ENCODE measurements at regions not wholly inside any gene's neighbourhood (a gene's known extent, or its start where the extent isn't known, plus 50 kb on each side); places are given as distances from the start of the nearest gene placed in this dataset.
"Not testable (repeated sequence)": the region's sequence is repeated elsewhere in the genome, so short reads cannot be mapped to it uniquely, and the experiment has no call there.

DNA sequence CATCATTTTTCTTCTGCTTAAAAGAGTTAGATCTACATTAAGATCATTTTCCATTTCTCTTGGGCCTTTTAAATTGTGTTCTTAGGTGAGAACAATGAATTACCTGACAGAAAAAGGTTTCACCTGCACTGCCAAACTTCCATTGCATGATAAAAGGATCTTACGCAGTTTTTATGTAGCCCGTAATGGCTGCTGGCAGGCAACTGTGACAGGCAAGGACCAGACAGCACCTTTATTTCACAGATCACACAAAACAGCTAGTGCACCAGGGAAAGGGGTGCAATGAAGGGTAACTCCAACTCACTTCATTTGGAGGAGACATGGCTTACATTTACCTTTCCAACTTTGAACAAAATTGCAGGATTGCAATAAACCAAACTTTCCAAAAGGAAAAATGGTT is 159.8 kb downstream of the SLITRK1 start:
- DNase-seq, result no peak

DNA sequence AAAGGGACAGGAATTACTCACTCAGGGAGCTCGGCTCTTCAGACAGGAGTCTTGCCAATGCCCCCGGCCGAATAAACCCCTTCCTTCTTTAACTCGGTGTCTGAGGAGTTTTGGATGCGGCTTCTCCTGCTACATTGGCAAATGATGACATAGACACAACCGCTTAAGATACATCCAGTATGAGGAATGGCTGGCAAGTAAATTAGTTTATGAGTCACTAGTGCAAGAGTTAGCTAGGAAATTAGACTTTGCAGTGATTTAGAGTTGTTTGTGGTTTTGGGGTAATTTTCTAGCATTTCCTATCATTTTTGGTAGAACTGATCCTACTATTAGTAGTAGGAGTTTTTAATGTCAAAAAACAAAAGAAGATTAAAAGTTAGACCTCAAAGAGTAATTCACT is 166.2 kb downstream of the SLITRK1 start:
- DNase-seq, result no peak

DNA sequence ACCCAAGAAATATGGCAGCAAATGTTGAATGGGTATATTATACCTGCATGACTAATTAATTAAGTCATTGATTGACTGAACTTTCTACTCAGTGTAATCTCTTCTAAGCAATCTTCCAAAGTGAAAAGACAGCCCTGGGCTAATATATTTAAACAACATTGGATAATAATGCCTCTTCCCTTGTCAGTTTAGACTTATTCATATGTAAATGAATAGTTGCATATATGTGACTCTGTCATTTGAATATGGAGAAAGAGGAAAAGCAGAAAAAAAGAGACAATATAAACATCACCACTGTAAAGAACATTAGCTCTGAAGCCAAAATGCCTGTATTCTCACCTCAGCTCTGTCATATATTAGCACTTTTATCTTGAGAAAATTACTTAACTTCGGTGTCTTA is 168.0 kb downstream of the SLITRK1 start:
- DNase-seq, result no peak

- no peak for DNase-seq
These were observed 172.2 kb downstream of the SLITRK1 start for GRCh38 chr13:83710133-83710515.

GRCh38 chr13:83709426-83710132 is 172.7 kb downstream of the SLITRK1 start:
- no peak for DNase-seq

DNA sequence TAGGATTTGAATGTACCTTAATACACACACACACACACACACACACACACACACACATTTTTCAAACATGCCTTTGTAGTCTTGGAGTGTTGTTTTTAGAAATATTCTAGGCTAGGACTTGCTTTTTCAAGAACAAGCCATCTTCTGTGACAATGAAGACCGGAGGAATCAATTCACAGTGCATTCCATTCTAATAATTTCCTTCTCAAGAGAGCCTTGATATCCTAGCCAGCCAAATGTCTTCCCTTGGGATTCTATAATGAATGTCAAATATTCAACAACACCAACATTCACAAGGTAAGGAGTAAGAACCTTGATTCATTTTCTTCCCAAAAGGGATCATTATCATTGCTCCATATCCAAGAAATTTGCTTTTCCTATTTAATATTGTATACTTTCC is 180.3 kb downstream of the SLITRK1 start:
- no peak for DNase-seq

- DNase-seq, result no peak
These were observed 189.5 kb downstream of the SLITRK1 start for GRCh38 chr13:83692800-83693199.

DNA sequence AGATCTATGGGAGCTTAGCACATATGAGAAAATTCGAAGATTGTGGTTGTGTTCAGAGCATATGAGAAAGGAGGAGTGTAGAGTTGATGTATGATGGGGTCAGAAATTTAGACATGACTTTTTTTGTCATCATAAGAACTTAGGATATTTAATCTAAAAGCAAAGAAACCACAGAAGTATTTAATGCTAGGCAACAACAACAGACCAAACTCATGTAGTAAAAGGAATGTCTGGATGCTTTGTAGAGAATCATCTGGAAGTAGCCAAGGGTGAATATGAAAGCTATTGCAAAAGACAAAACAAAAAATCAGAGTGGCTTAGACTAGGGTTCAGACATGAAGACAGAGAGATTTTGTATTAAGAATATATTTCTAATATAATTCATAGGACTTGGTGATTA is 190.3 kb downstream of the SLITRK1 start:
- no peak for DNase-seq

- DNase-seq, result no peak
These were observed 200.7 kb downstream of the SLITRK1 start for GRCh38 chr13:83681547-83681946.

DNA sequence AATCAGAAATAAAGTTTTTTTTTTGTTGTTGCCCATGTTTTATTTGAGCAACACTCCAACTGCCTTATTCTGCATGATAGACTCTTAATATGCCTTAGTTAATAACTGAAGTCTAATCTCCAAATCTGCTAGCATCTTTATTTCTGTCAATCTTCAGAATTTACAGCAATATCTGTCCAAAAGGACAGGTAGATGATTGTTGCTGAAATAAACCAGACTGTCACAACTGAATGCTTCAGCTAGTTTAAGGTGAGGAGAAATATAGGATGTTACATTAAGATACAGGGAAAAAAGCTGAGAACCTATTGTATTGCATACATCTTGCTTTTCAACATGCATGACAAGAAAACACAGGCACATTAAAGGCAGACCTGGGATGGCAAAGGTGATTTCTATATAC is 204.3 kb downstream of the SLITRK1 start:
- no peak for DNase-seq

- DNase-seq, result no peak
These were observed 209.7 kb downstream of the SLITRK1 start for GRCh38 chr13:83672612-83673011.

GRCh38 chr13:83667606-83668005 is 214.7 kb downstream of the SLITRK1 start:
- no peak for DNase-seq

DNA sequence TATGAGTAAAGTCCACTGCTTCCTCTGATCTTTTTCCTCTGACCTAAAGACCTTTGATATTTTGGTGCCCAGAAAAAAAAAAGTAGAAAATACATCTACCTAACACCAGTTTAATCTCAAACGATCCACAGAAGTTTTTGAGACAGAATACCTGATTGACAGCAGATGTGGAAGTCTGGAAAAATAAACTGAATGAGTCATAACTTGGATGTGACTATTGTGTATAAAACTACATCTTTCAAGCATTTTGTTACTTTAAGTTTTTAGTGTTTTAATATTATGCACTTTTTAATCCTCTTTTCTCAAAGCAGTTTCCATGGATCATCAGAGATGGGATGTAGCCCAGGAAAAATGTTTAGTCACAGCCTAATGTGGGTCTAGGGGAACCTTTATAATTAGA is 216.1 kb downstream of the SLITRK1 start:
- no peak for DNase-seq

DNA sequence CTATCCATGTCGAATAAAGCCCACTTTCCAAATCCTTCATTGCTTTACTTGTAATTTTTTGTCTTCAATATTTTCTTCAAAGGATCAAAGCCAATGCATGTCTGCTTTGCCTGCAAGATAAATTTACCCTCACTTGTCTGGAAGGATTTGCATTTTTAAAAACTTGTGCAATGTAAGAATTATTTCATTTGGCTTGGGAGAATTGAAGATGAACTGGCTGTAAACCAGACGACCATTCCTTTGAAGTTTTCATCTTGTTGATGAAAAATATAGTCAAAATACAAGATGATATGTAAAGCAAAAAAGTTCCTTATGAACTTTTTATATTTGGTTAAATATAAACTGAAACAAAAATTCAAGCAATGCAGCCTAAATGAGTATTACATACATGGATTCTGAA is 225.0 kb downstream of the SLITRK1 start:
- DNase-seq, result no peak

DNA sequence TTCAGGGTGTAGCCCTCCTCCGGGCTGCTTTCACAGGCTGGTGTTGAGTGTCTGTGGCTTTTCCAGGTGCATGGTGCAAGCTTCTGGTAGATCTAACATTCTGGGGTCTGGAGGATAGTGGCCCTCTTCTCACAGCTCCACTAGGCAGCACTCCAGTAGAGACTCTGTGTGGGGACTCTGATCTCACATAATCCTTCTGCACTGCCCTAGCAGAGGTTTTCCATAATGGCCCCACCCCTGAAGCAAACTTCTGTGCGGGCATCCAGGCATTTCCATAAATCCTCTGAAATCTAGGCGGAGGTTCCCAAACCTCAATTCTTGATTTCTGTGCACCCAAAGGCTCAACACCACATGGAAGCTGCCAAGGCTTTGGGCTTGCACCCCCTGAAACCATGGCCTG is 239.7 kb downstream of the SLITRK1 start:
- not testable (repeated sequence) for DNase-seq

DNA sequence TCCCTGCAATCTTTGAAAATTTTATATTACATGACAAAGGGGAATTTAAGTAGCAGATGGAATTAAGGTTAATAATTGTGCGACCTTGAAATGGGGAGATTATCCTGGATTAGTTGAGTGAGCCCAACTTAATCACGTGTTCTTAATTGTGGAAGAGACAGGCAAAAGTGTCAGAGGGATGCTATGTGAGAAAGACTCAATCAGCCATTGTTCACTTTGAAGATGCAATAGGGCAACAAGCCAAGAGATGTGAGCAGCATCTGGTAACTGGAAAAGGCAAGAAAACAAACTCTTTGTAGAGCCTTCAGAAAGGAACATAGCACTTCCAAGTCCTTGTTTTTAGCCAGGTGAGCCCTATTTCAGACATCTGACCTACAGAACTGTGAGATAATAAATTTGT is 247.7 kb downstream of the SLITRK1 start:
- DNase-seq, result no peak

DNA sequence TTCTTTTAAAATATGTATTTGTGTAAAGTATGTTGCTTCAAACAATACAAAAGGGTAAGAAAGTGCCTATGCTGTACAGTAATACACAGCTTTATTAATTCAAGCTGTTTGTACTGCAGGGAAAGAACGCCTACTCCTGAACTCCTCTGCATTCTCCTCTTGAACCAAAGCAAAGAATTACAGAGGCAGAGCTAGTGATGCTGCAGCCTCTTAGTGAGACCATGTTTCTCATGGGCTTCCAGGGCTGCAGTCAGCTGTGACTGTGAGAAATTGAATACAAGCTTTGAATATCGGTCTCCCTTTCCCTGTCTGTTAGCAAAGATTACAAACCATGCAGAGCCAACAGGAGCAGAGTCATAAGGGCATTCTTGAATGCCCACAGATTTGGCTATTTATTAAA is 248.5 kb downstream of the SLITRK1 start:
- no peak for DNase-seq

DNA sequence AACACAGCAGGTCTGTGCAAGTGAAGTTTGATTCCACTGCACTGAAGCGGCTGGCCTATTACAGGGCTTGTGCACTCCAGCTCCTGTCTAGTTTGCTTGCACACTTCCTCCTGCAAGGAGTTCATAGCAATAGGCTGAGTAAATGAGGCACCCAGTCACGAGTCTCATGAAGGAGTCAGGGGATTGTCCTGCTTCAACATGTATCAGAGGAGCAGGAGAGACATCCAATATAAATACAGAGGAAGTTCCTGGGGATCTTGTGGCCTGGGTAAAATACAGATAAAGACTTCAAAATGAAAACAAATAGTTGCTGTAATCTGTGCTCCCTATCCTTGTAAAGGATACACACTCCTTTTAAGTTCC is 259.9 kb downstream of the SLITRK1 start:
- DNase-seq, result no peak

DNA sequence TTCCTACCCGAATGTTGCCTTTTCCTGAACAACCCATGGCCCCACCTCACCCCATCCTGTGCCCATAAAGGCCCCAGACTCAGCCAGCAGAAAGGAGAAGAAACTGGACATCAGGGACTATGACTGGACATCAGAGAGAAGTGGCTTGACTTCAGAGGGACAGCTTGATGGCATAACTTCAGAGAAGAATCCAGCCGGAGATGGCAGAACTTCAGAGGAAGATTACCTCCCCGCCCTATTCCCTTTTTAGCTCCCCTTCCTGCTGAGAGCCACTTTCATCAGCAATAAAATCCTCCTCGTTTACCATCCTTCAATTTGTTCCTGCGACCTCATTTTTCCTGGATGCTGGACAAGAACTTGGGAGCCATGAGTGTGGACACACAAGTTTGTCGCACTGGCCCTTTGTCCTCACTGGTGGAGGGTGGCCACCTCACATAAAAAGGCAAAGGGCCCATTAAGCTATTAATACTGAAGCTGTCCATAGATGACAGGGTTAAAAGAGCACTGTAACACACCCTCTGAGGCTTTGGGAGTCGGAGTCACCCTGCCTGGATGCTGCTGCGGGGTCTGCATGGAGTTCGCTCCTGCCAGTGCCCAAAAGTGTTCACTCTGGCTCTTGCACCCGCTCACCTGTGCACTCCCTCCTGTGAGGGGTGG is 260.4 kb downstream of the SLITRK1 start:
- DNase-seq, result no peak

DNA sequence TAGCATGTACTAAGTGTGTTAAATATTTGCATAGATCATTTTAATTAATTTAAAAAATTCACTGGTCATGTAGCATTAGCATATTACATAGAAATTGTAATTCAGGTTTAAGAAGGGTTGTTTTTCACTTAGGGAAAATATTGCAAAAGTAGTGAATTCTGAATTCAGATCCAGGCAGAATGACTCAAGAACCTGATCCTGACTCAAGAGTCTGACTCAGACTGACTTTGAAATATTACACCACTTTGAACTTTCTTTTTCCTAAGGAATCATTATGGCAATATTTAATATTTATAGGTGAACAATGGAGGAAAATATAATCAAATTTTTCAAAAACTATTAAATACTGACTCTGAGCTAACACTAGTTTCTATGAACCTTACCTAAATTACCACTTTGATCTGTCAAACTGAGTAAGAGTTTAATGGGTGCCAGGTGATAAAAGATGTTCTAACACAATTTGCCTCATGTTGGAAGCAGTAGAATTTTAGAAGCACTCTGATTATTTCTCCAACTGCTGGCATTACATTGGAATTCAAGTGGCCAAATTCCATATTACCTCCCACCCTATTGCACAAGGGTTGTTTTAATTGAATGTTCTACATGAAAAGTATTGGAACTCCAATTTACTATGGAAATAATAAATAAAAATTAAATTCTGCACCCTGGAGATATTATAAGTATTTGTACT is 261.6 kb downstream of the SLITRK1 start:
- no peak for DNase-seq

DNA sequence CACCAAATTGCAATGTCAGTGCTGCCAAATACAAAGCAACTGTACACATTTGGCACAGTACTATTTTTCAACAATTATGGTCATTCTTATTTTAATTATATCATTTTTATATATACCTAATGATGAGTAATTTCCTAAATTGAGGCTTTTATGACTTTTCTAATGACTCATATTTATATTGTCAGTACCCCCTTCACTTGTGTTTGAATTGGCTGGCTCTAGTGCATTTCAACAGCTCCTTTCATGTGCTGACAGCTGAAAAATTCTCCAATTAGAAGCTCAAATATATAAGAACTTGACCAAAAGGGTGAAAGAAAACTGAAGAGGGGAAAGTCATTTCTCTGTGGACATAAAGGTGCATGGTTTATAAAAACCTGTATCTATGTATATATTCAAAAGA is 263.3 kb downstream of the SLITRK1 start:
- no peak for DNase-seq

DNA sequence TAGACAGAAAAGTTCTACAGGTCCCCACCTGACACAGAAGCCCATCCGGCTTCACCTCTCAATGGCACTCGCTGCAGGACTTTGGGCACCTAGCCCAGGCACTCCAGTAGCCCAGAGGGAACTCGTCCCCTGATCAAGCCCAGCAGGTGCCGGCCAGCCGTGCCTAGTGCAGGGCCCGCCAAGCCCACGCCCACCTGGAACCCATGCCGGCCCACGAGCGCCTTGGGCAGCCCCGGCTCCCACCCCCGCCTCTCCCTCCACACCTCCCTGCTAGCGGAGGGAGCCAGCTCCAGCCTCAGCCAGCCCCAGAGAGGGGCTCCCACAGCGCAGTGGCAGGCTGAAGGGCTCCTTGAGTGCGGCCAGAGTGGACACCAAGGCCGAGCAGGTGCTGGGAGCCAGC is 268.8 kb downstream of the SLITRK1 start:
- no peak for DNase-seq

- no peak for DNase-seq
These were observed 280.7 kb downstream of the SLITRK1 start for GRCh38 chr13:83601539-83601938.

- no peak for DNase-seq
These were observed 290.2 kb downstream of the SLITRK1 start for GRCh38 chr13:83592095-83592494.

Data from CD4-positive, alpha-beta T cell treated with Interleukin-17A for 4 hours (primary cell).